ENCODE measurements at regions not wholly inside any gene's neighbourhood (a gene's known extent, or its start where the extent isn't known, plus 50 kb on each side); places are given as distances from the start of the nearest gene placed in this dataset.
"Not testable (repeated sequence)": the region's sequence is repeated elsewhere in the genome, so short reads cannot be mapped to it uniquely, and the experiment has no call there.

- TF ChIP-seq CTCF, POLR2AphosphoS5 (IDR thresholded peaks at IDR 0.05): not testable (repeated sequence)
Measured at GRCh38 chr15:98097986-98098385, 137.5 kb downstream of the ARRDC4 start.

Data from suprapubic skin (tissue), 3 donors.